ENCODE measurements at regions not wholly inside any gene's neighbourhood (a gene's known extent, or its start where the extent isn't known, plus 50 kb on each side); places are given as distances from the start of the nearest gene placed in this dataset.

- no peak for TF ChIP-seq CTCF (conservative IDR thresholded peaks at IDR 0.05 in 1 of 2, IDR thresholded peaks at IDR 0.05 in 1 of 2; ENCODE audit: extremely low read depth in 1 of 2, insufficient read depth in 1 of 2, low read depth in 1 of 2, low read length in 2 of 2)
- TF ChIP-seq EZH2 (IDR thresholded peaks at IDR 0.05; ENCODE audit: borderline replicate concordance, low read length): no peak
These were observed 199.8 kb upstream of the FAT3 start for GRCh38 chr11:92024788-92025187.
